MM.1S (cell line): ENCODE measurements at regions not wholly inside any gene's neighbourhood (a gene's known extent, or its start where the extent isn't known, plus 50 kb on each side); places are given as distances from the start of the nearest gene placed in this dataset.

Source experiments
- CTCF ChIP-seq: fragments of 300-600 bp; sonication (generic); IDR thresholded peaks from 2 replicates; pipeline ENCODE4 v1.5.1; 2016; ENCODE audit warnings: antibody characterized with exemption, low read length, mixed read lengths
- EZH2 ChIP-seq: fragments of 300-600 bp; sonication (generic); optimal IDR thresholded peaks from 2 replicates; pipeline ENCODE3; 2017; ENCODE audit warnings: low read depth, mild to moderate bottlenecking, antibody characterized with exemption, low read length, mixed read lengths
- EZH2phosphoT487 ChIP-seq: fragments of 300-600 bp; sonication (generic); IDR thresholded peaks from 2 replicates; pipeline ENCODE4 v1.6.1; 2018; ENCODE audit warnings: antibody characterized with exemption, low read length

GRCh38 chr16:79756571-79756970 is 156.0 kb upstream of the MAF start:
- TF ChIP-seq CTCF (no peak), EZH2 (no peak), EZH2phosphoT487 (no peak)
